Lung (tissue), 11 donors: ENCODE measurements at regions not wholly inside any gene's neighbourhood (a gene's known extent, or its start where the extent isn't known, plus 50 kb on each side); places are given as distances from the start of the nearest gene placed in this dataset.

Source experiments
- ATAC-seq: fragments of 200-7000 bp; cut with Tn5 transposase; one replicate; pipeline ENCODE4 v1.9.1; 2020; ENCODE audit warnings: moderate number of reproducible peaks; ENCODE audit not compliant: insufficient read depth, low FRiP score
- DNase-seq, 3 donors: peaks; one replicate each; pipeline ENCODE4 v3.0.0-alpha.2; 2013 to 2017
- H3K27ac ChIP-seq, 2 donors: one replicate each; pipeline ENCODE4 v1.5.1; 2013; ENCODE audit warnings: mild to moderate bottlenecking in 2 of 2, moderate library complexity in 2 of 2, control low read depth in 1 of 2, inconsistent platforms in 1 of 2, low read depth in 1 of 2, low read length in 1 of 2
- H3K27me3 ChIP-seq, 3 donors: one replicate each; pipeline ENCODE4 v1.5.1; 2013; ENCODE audit warnings: low read length in 2 of 3; ENCODE audit not compliant: control insufficient read depth in 3 of 3, insufficient read depth in 3 of 3
- H3K36me3 ChIP-seq, 4 donors: one replicate each; pipeline ENCODE4 v1.5.1; 2013; ENCODE audit warnings: low read length in 4 of 4, mild to moderate bottlenecking in 1 of 4, moderate library complexity in 1 of 4; ENCODE audit not compliant: control insufficient read depth in 4 of 4, insufficient read depth in 4 of 4
- H3K4me1 ChIP-seq, 5 donors: one replicate each; pipeline ENCODE4 v1.5.1; 2013; ENCODE audit warnings: low read length in 5 of 5, mild to moderate bottlenecking in 2 of 5, moderate library complexity in 1 of 5; ENCODE audit not compliant: control insufficient read depth in 5 of 5, insufficient read depth in 5 of 5
- H3K4me3 ChIP-seq: one replicate; pipeline ENCODE4 v1.5.1; 2013; ENCODE audit warnings: mild to moderate bottlenecking, control low read depth, moderate library complexity
- H3K9ac ChIP-seq, 2 donors: one replicate each; pipeline ENCODE4 v1.5.1; 2013; ENCODE audit warnings: low read length in 2 of 2, control low read depth in 1 of 2; ENCODE audit not compliant: insufficient read depth in 1 of 2
- H3K9me3 ChIP-seq, 4 donors: one replicate each; pipeline ENCODE4 v1.5.1; 2013; ENCODE audit warnings: low read length in 3 of 4, mild to moderate bottlenecking in 1 of 4, moderate library complexity in 1 of 4; ENCODE audit not compliant: control insufficient read depth in 4 of 4, insufficient read depth in 3 of 4
- CTCF ChIP-seq: IDR thresholded peaks from 2 replicates; pipeline ENCODE4 v1.5.1; 2012; ENCODE audit warnings: mild to moderate bottlenecking; ENCODE audit errors: control extremely low read depth, extremely low read depth
- WGBS, 2 donors: extraction: QIAGEN DNeasy Blood & Tissue Kit; methylation state at CpG; one replicate each; pipeline ENCODE4 v1.1.7; 2013; 5-methylcytosine and 5-hydroxymethylcytosine counted together
- donor health status: control.
- donor health status: control.
- donor health status: Bipolar disorder and iron deficiency.
- donor health status: healthy.
- donor health status: DM: yes; HTN: yes; CAD: no.

- Histone ChIP-seq H3K27me3 (peaks cover 0 to 10% (median 7%) of the 10 kb centered on the region in 3 donors), H3K9me3 (peaks cover 0 to 2% (median 0%) of the 10 kb centered on the region in 4 donors), H3K4me3 (no peak overlapping the region), H3K27ac (no peak overlapping the region), H3K36me3 (no peaks in the 10 kb centered on the region), H3K4me1 (no peaks in the 10 kb centered on the region), H3K9ac (no peak overlapping the region)
- no peak for ATAC-seq
- DNase-seq = no peak
- TF ChIP-seq CTCF = no peak
- WGBS, 2 donors = 72 to 82% methylated on average over 15 of the region's 15 CpGs
Observed at GRCh38 chr2:238963161-238963970, 115.5 kb downstream of the TWIST2 start.

GRCh38 chr2:238963971-238964328 is 116.1 kb downstream of the TWIST2 start:
- peaks cover 0 to 10% (median 7%) of the 10 kb centered on the region in 3 donors for H3K27me3 ChIP-seq
- DNase-seq (no peak), ATAC-seq (no peak)
- no peaks in the 10 kb centered on the region for H3K4me1 ChIP-seq
- H3K4me3 ChIP-seq = no peak overlapping the region
- no peak overlapping the region for H3K9ac ChIP-seq
- H3K27ac ChIP-seq = no peak overlapping the region
- 75% methylated on average over 2 of the region's 2 CpGs for WGBS, 2 donors
- H3K9me3 ChIP-seq = peaks cover 0 to 2% (median 0%) of the 10 kb centered on the region in 4 donors
- no peaks in the 10 kb centered on the region for H3K36me3 ChIP-seq
- no peak for TF ChIP-seq CTCF

DNA sequence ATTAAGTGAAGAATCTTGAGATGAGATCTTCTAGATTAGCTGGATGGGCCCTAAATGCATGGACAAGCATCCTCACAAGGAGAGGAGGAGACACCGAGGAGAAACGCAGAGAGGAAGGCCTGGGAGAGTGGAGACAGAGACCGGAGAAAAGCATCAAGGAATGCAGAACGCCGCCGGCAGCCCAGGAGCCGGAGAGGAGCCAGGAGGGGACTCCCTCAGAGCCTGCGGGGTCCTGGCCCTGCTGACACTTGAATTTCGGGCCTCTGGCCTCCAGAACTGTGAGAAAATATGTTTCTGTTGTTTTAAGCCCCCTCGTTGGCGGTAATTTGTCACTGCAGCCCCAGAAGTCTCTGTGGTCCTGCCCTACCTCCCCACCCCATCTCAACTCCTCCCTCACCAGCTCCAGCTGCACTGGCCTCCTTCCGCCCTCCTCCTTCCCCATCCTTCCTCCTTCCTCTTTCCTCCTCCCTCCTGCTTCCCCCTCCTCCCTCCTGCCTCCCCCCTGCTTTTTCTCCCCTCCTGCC is 116.7 kb downstream of the TWIST2 start:
- peaks cover 0 to 4% (median 0%) of the 10 kb centered on the region in 4 donors for H3K9me3 ChIP-seq
- H3K36me3 ChIP-seq = no peaks in the 10 kb centered on the region
- TF ChIP-seq CTCF = no peak
- no peak overlapping the region for H3K27ac ChIP-seq
- no peak overlapping the region for H3K9ac ChIP-seq
- DNase-seq = no peak
- peaks cover 0 to 11% (median 10%) of the 10 kb centered on the region in 3 donors for H3K27me3 ChIP-seq
- no peaks in the 10 kb centered on the region for H3K4me1 ChIP-seq
- no peak for ATAC-seq
- WGBS, 2 donors = 78 to 84% methylated on average over 12 of the region's 12 CpGs
- no peak overlapping the region for H3K4me3 ChIP-seq
